Chondrocyte (in vitro differentiated cells): ENCODE measurements at regions not wholly inside any gene's neighbourhood (a gene's known extent, or its start where the extent isn't known, plus 50 kb on each side); places are given as distances from the start of the nearest gene placed in this dataset.

Experiments used
- DNase-seq: peaks from one replicate; pipeline ENCODE4 v3.0.0; 2021; ENCODE audit warnings: mixed read lengths, low spot score
- H3K27ac Mint-ChIP-seq: one replicate; pipeline ENCODE4 v1.8.0; 2021; ENCODE audit warnings: mild to moderate bottlenecking, moderate library complexity, mixed read lengths; ENCODE audit not compliant: unreplicated experiment
- H3K27me3 Mint-ChIP-seq: 2 replicates; pipeline ENCODE4 v1.8.0; 2021; ENCODE audit warnings: low read depth, mixed read lengths
- H3K36me3 Mint-ChIP-seq: 2 replicates; pipeline ENCODE4 v1.8.0; 2021; ENCODE audit warnings: low read depth, mixed read lengths
- H3K4me1 Mint-ChIP-seq: 2 replicates; pipeline ENCODE4 v1.8.0; 2021; ENCODE audit warnings: low read depth, mild to moderate bottlenecking, mixed read lengths
- H3K4me3 Mint-ChIP-seq: one replicate; pipeline ENCODE4 v1.8.0; 2021; ENCODE audit warnings: mild to moderate bottlenecking, moderate library complexity, mixed read lengths; ENCODE audit not compliant: unreplicated experiment
- H3K9me3 Mint-ChIP-seq: 2 replicates; pipeline ENCODE4 v1.8.0; 2021; ENCODE audit warnings: low read depth, mixed read lengths
- CTCF ChIP-seq: fragments of 200-600 bp; sonication (generic); IDR thresholded peaks from 2 replicates; pipeline ENCODE4 v1.5.0; 2021; ENCODE audit warnings: antibody characterized with exemption, mild to moderate bottlenecking, moderate library complexity

- no peak overlapping the region for H3K27ac Mint-ChIP-seq
- no peak for TF ChIP-seq CTCF
Observed at GRCh38 chr7:49434846-49435245, 338.6 kb upstream of the VWC2 start.

GRCh38 chr7:49438281-49438680 is 335.2 kb upstream of the VWC2 start:
- H3K4me1 Mint-ChIP-seq = no peaks in the 10 kb centered on the region
- H3K27me3 Mint-ChIP-seq = peaks cover 3% of the 10 kb centered on the region
- H3K36me3 Mint-ChIP-seq = no peaks in the 10 kb centered on the region
- DNase-seq = no peak
- no peak overlapping the region for H3K27ac Mint-ChIP-seq
- H3K9me3 Mint-ChIP-seq = no peaks in the 10 kb centered on the region
- no peak overlapping the region for H3K4me3 Mint-ChIP-seq
- no peak for TF ChIP-seq CTCF

More at GRCh38 chr7:49434846-49435245, 338.6 kb upstream of the VWC2 start:
- H3K36me3 Mint-ChIP-seq = no peaks in the 10 kb centered on the region
- no peaks in the 10 kb centered on the region for H3K4me1 Mint-ChIP-seq
- H3K4me3 Mint-ChIP-seq = no peak overlapping the region
- DNase-seq = no peak
- peaks cover 5% of the 10 kb centered on the region for H3K27me3 Mint-ChIP-seq
- no peaks in the 10 kb centered on the region for H3K9me3 Mint-ChIP-seq

GRCh38 chr7:49443515-49443914 is 329.9 kb upstream of the VWC2 start:
- Mint-ChIP-seq H3K4me1 (no peaks in the 10 kb centered on the region), H3K27me3 (no peaks in the 10 kb centered on the region), H3K27ac (no peak overlapping the region), H3K36me3 (no peaks in the 10 kb centered on the region), H3K4me3 (no peak overlapping the region), H3K9me3 (peaks cover 8% of the 10 kb centered on the region)
- no peak for TF ChIP-seq CTCF
- no peak for DNase-seq

- no peak overlapping the region for H3K27ac Mint-ChIP-seq
- peak; percentile 72 for DNase-seq
- H3K9me3 Mint-ChIP-seq = peaks cover 3% of the 10 kb centered on the region
- no peaks in the 10 kb centered on the region for H3K36me3 Mint-ChIP-seq
- H3K4me1 Mint-ChIP-seq = no peaks in the 10 kb centered on the region
- no peaks in the 10 kb centered on the region for H3K27me3 Mint-ChIP-seq
- no peak overlapping the region for H3K4me3 Mint-ChIP-seq
- no peak for TF ChIP-seq CTCF
Observed at GRCh38 chr7:49453486-49453885, 320.0 kb upstream of the VWC2 start.

- Mint-ChIP-seq H3K27me3 (peaks cover 3% of the 10 kb centered on the region), H3K27ac (no peak overlapping the region)
Observed at GRCh38 chr7:49479441-49479840, 294.0 kb upstream of the VWC2 start.

More at GRCh38 chr7:49479441-49479840, 294.0 kb upstream of the VWC2 start:
- Mint-ChIP-seq H3K9me3 (peaks cover 3% of the 10 kb centered on the region), H3K4me1 (no peaks in the 10 kb centered on the region), H3K4me3 (no peak overlapping the region), H3K36me3 (no peaks in the 10 kb centered on the region)
- TF ChIP-seq CTCF = no peak
- DNase-seq = no peak
